ENCODE measurements at regions not wholly inside any gene's neighbourhood (a gene's known extent, or its start where the extent isn't known, plus 50 kb on each side); places are given as distances from the start of the nearest gene placed in this dataset.

DNA sequence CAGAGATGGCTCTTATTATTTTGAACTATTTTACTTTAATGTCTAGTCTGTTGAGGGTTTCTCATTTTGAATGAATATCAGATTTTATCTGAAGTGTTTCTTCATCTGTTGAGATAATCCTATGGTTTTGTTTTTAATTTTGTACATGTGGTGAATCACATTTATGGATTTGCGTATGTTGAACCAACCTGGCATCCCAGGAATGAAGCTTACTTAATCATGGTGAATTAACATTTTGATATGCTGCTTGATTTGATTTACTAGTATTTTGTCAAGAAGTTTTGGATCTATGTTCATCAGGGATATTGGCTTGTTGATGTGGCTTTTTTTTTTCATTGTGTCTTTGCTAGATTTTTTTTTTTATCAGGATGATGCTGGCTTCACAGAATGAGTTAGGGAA is 2390.9 kb downstream of the PCDH7 start:
- Histone ChIP-seq H2AK5ac (ENCODE audit: low read depth, low read length) (no peak overlapping the region), H3K27me3 (replicated peaks in 1 of 4; ENCODE audit: control insufficient read depth in 3 of 4, extremely low read depth in 1 of 4, insufficient read depth in 3 of 4, low read length in 3 of 4) (no peaks in the 10 kb centered on the region), H2AFZ (ENCODE audit: low read length) (no peak overlapping the region), H2BK12ac (ENCODE audit: low read depth, low read length) (no peak overlapping the region), H3K79me1 (ENCODE audit: low read depth, low read length) (no peaks in the 10 kb centered on the region), H3K4me2 (ENCODE audit: insufficient read depth in 1 of 2, low read depth in 2 of 2, low read length in 2 of 2) (no peak overlapping the region), H2BK120ac (replicated peaks; ENCODE audit: low read depth, low read length) (no peak overlapping the region), H3K4me3 (ENCODE audit: extremely low read depth in 1 of 4, insufficient read depth in 2 of 4, low read depth in 3 of 4, low read length in 4 of 4) (no peak overlapping the region), H3K23ac (ENCODE audit: insufficient read length) (no peak overlapping the region), H2BK20ac (ENCODE audit: low read length) (no peak overlapping the region), H3K18ac (ENCODE audit: extremely low read depth, low read length) (no peak overlapping the region), H4K91ac (replicated peaks; ENCODE audit: insufficient read length, low read length) (no peak overlapping the region), H2BK5ac (ENCODE audit: low read depth, low read length) (no peak overlapping the region), H2BK15ac (ENCODE audit: low read length) (no peak overlapping the region), H3K14ac (ENCODE audit: insufficient read length) (no peak overlapping the region), H3K23me2 (ENCODE audit: low read depth, low read length) (no peaks in the 10 kb centered on the region), H3K56ac (replicated peaks; ENCODE audit: insufficient read length, low read depth, low read length) (no peak overlapping the region), H3K36me3 (ENCODE audit: control insufficient read depth in 2 of 4, insufficient read depth in 4 of 4, low read length in 3 of 4) (no peaks in the 10 kb centered on the region), H4K5ac (ENCODE audit: insufficient read length, low read depth, low read length) (no peak overlapping the region), H3K4me1 (replicated peaks in 1 of 4; ENCODE audit: control insufficient read depth in 3 of 4, insufficient read depth in 4 of 4, low read length in 3 of 4) (no peaks in the 10 kb centered on the region), H3K9ac (replicated peaks in 1 of 4; ENCODE audit: extremely low read depth in 1 of 4, low read depth in 3 of 4, low read length in 3 of 4) (no peak overlapping the region), H3K9me3 (ENCODE audit: insufficient read depth in 2 of 2, low read depth in 1 of 2, low read length in 1 of 2) (no peaks in the 10 kb centered on the region), H3K27ac (ENCODE audit: low read depth, low read length) (no peak overlapping the region), H3K79me2 (ENCODE audit: control insufficient read depth in 1 of 2, insufficient read depth in 2 of 2, low read length in 2 of 2) (no peaks in the 10 kb centered on the region), H3K4ac (replicated peaks; ENCODE audit: insufficient read length, low read depth, low read length) (no peak overlapping the region), H4K8ac (ENCODE audit: extremely low read depth, insufficient read depth, low read length) (no peak overlapping the region), H4K20me1 (replicated peaks in 1 of 2; ENCODE audit: control insufficient read depth in 1 of 2, insufficient read depth in 2 of 2, low read length in 2 of 2) (no peaks in the 10 kb centered on the region)
- 100% methylated on average over 1 of the region's 1 CpG; no CpG with 5 or more reads in 1 of the 2 experiments for WGBS, 2 experiments (ENCODE audit: extremely low coverage in 1 of 2, insufficient coverage in 1 of 2, insufficient read length in 1 of 2, insufficient replicate concordance in 2 of 2, low coverage in 1 of 2, low lambda C conversion rate in 2 of 2, missing lambda C conversion rate in 1 of 2)
- DNase-seq (ENCODE audit: low read depth in 1 of 2, low spot score in 2 of 2): no peak
- ChIA-PET CTCF (ENCODE audit: partially characterized antibody) (no interaction called here), POLR2A (ENCODE audit: partially characterized antibody) (no interaction called here)
- TF ChIP-seq, protein P1, sequence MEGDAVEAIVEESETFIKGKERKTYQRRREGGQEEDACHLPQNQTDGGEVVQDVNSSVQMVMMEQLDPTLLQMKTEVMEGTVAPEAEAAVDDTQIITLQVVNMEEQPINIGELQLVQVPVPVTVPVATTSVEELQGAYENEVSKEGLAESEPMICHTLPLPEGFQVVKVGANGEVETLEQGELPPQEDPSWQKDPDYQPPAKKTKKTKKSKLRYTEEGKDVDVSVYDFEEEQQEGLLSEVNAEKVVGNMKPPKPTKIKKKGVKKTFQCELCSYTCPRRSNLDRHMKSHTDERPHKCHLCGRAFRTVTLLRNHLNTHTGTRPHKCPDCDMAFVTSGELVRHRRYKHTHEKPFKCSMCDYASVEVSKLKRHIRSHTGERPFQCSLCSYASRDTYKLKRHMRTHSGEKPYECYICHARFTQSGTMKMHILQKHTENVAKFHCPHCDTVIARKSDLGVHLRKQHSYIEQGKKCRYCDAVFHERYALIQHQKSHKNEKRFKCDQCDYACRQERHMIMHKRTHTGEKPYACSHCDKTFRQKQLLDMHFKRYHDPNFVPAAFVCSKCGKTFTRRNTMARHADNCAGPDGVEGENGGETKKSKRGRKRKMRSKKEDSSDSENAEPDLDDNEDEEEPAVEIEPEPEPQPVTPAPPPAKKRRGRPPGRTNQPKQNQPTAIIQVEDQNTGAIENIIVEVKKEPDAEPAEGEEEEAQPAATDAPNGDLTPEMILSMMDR (IDR thresholded peaks at IDR 0.05; ENCODE audit: control extremely low read depth in 1 of 3, insufficient read depth in 1 of 3, low read depth in 1 of 3, low read length in 3 of 3): no peak
- TF ChIP-seq ASH2L (IDR thresholded peaks at IDR 0.05; ENCODE audit: low read length) (no peak), CHD2 (IDR thresholded peaks at IDR 0.05; ENCODE audit: low read length) (no peak), MAFK (IDR thresholded peaks at IDR 0.05; ENCODE audit: low read depth, low read length) (no peak)
- TF ChIP-seq, protein P2, sequence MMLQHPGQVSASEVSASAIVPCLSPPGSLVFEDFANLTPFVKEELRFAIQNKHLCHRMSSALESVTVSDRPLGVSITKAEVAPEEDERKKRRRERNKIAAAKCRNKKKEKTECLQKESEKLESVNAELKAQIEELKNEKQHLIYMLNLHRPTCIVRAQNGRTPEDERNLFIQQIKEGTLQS (IDR thresholded peaks at IDR 0.05; ENCODE audit: insufficient read depth, low read depth, low read length): no peak
- FAIRE-seq: no peak
